Lower lobe of right lung (tissue), 2 donors: ENCODE measurements at regions not wholly inside any gene's neighbourhood (a gene's known extent, or its start where the extent isn't known, plus 50 kb on each side); places are given as distances from the start of the nearest gene placed in this dataset.
A peak's percentile ranks its signal among the peaks of the same experiment; 100 is the strongest.

Source experiments
- ATAC-seq, 2 donors: fragments of 200-7000 bp; cut with Tn5 transposase; one replicate each; pipeline ENCODE4 v1.9.1; 2020 to 2022; ENCODE audit warnings: mild to moderate bottlenecking in 2 of 2, moderate library complexity in 2 of 2
- DNase-seq: peaks from one replicate; pipeline ENCODE4 v3.0.0-alpha.2; 2020
- H3K27ac ChIP-seq: fragments of 200-600 bp; one replicate; pipeline ENCODE4 v1.8.0; 2022
- H3K27me3 ChIP-seq: fragments of 200-600 bp; one replicate; pipeline ENCODE4 v1.8.0; 2022; ENCODE audit warnings: low read depth
- H3K36me3 ChIP-seq: fragments of 200-600 bp; one replicate; pipeline ENCODE4 v1.8.0; 2022; ENCODE audit warnings: mild to moderate bottlenecking
- H3K4me1 ChIP-seq: fragments of 200-600 bp; one replicate; pipeline ENCODE4 v1.8.0; 2022
- H3K4me3 ChIP-seq: fragments of 200-600 bp; one replicate; pipeline ENCODE4 v1.8.0; 2022; ENCODE audit warnings: mild to moderate bottlenecking
- H3K9me3 ChIP-seq: fragments of 200-600 bp; one replicate; pipeline ENCODE4 v1.8.0; 2022
- intact Hi-C: fragments of 100-400 bp; cut with DNase I; formaldehyde crosslinking; loops from one replicate; pipeline ENCODE4 v1.11.0; 2022
- TF ChIP-seq, protein P1 (sequence below): fragments of 200-600 bp; IDR thresholded peaks from one replicate; pipeline ENCODE4 v1.8.0; 2022; ENCODE audit warnings: antibody characterized with exemption, mild to moderate bottlenecking
- donor health status: DM: no; HTN: yes; CAD: no; lungs with severe emphysema.

GRCh38 chr16:88315543-88316105 is 67.1 kb upstream of the ZNF469 start:
- H3K27me3 ChIP-seq = peaks cover 24% of the 10 kb centered on the region
- intact Hi-C loops = no loop called here
- TF ChIP-seq, protein P1, sequence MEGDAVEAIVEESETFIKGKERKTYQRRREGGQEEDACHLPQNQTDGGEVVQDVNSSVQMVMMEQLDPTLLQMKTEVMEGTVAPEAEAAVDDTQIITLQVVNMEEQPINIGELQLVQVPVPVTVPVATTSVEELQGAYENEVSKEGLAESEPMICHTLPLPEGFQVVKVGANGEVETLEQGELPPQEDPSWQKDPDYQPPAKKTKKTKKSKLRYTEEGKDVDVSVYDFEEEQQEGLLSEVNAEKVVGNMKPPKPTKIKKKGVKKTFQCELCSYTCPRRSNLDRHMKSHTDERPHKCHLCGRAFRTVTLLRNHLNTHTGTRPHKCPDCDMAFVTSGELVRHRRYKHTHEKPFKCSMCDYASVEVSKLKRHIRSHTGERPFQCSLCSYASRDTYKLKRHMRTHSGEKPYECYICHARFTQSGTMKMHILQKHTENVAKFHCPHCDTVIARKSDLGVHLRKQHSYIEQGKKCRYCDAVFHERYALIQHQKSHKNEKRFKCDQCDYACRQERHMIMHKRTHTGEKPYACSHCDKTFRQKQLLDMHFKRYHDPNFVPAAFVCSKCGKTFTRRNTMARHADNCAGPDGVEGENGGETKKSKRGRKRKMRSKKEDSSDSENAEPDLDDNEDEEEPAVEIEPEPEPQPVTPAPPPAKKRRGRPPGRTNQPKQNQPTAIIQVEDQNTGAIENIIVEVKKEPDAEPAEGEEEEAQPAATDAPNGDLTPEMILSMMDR = no peak
- no peaks in the 10 kb centered on the region for H3K9me3 ChIP-seq
- H3K4me1 ChIP-seq = no peaks in the 10 kb centered on the region
- H3K27ac ChIP-seq = no peak overlapping the region
- DNase-seq (no peak), ATAC-seq (peak; percentile 21 to 43)
- H3K36me3 ChIP-seq = no peaks in the 10 kb centered on the region
- no peak overlapping the region for H3K4me3 ChIP-seq

DNA sequence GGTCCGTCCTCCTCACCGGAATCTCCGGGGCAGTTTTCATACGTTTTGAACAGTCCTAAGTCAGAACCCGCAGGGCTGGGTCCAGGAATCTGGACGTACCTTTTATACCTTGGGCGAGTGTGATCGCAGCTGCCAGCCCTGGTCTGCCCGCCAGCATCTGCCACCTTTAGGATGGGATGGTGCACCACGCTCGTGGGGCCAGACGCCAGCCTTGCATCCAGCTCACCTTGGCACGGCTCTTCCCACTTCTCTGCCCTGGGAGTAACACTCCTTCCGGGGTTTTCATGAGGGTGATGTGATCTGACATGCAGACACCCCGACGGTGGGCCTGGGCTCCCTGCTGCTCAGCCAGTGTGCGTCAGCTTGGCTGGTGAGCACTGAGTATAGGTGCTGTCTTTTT is 66.6 kb upstream of the ZNF469 start:
- no peak overlapping the region for H3K4me3 ChIP-seq
- H3K9me3 ChIP-seq = no peaks in the 10 kb centered on the region
- H3K36me3 ChIP-seq = no peaks in the 10 kb centered on the region
- TF ChIP-seq, protein P1 = no peak
- H3K27me3 ChIP-seq = peaks cover 24% of the 10 kb centered on the region
- no peak for ATAC-seq
- DNase-seq = no peak
- H3K4me1 ChIP-seq = no peaks in the 10 kb centered on the region
- H3K27ac ChIP-seq = no peak overlapping the region
- intact Hi-C loops = no loop called here

DNA sequence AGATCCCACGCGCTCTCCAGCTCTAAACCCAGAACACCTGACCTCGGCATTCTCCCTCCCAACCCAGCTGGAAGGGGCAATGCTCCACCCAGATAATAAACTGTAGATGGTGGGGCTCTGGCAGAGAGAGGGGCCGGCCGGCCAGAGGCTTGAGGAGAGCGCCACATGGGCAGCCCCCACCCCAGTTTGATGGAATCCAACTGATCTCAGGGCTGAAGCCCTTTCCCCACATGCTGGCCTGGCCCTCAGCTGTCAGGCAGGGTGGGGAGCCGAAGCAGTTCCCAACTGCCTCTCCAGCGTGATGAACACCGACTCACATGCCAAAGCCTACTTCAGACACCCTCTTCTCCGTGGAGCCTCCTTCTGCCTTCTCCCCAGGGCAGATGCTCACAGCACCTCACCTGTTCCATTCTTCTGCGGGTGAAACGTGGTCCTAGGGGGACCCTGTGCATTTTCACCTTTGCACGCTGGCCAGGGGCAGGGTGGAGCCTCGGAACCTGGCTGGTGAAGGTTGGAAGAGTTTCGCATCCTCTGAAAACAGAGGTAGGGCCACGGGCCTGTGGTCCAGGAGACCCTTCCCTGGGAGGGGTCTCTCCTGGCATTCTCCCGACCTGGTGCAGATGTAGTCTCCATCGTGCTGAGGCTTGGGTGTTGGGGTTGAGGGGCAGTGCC is 65.7 kb upstream of the ZNF469 start:
- ATAC-seq (no peak), DNase-seq (no peak)
- intact Hi-C loops = no loop called here
- H3K36me3 ChIP-seq = no peaks in the 10 kb centered on the region
- no peak overlapping the region for H3K4me3 ChIP-seq
- H3K9me3 ChIP-seq = no peaks in the 10 kb centered on the region
- H3K27me3 ChIP-seq = peaks cover 24% of the 10 kb centered on the region
- no peak overlapping the region for H3K27ac ChIP-seq
- H3K4me1 ChIP-seq = no peaks in the 10 kb centered on the region
- TF ChIP-seq, protein P1 = no peak

DNA sequence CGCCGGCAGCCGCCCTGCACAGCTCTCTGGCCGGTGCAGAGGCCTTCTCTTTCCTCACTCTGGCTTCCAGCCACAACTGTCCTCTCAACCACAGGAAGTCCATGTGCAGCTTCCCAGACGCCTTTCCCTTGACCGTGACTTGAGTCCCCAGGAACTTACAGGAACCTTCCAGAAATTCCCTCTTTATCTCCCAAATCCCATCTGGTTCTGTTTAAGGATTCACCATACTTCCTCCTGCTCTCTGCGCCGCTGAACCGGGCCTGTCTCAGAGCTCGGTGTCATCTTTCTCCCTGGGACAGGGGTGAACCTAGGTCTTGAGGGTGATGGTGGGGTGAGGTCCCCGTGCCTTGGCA is 65.2 kb upstream of the ZNF469 start:
- no peaks in the 10 kb centered on the region for H3K9me3 ChIP-seq
- ATAC-seq (no peak), DNase-seq (no peak)
- no peak overlapping the region for H3K4me3 ChIP-seq
- intact Hi-C loops = no loop called here
- TF ChIP-seq, protein P1 = no peak
- H3K27me3 ChIP-seq = peaks cover 24% of the 10 kb centered on the region
- no peaks in the 10 kb centered on the region for H3K4me1 ChIP-seq
- no peaks in the 10 kb centered on the region for H3K36me3 ChIP-seq
- H3K27ac ChIP-seq = no peak overlapping the region

DNA sequence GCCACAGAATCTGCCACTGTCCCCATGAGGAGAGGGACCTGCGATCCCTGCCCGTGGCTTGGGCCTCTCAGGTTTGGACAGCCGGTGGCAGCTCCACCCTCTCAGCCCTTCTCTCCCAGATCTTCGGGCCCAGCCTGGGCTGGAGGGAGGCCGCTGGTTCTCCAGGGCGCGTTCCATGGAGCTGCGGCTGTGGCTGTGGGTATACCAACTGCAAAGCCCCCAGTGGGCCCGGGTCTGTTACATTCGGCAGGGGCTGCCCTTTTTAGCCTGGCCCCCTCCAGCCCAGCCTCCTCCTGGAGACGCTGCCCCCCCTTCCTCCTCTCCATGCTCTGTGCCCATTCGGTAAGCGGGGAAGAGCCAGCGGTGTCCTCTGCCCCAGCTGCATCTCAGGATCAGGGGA is 64.7 kb upstream of the ZNF469 start:
- peaks cover 24% of the 10 kb centered on the region for H3K27me3 ChIP-seq
- H3K27ac ChIP-seq = no peak overlapping the region
- TF ChIP-seq, protein P1 = no peak
- intact Hi-C loops = no loop called here
- DNase-seq (no peak), ATAC-seq (no peak)
- no peaks in the 10 kb centered on the region for H3K4me1 ChIP-seq
- no peaks in the 10 kb centered on the region for H3K36me3 ChIP-seq
- no peak overlapping the region for H3K4me3 ChIP-seq
- no peaks in the 10 kb centered on the region for H3K9me3 ChIP-seq
